Keratinocyte (primary cell): ENCODE measurements at regions not wholly inside any gene's neighbourhood (a gene's known extent, or its start where the extent isn't known, plus 50 kb on each side); places are given as distances from the start of the nearest gene placed in this dataset.

Experiments used
- DNase-seq: peaks from one replicate; pipeline ENCODE4 v3.0.0-alpha.2; 2011; ENCODE audit warnings: low read depth, missing footprints, low spot score
- FAIRE-seq: peaks from 2 replicates; lab custom pipeline; 2011; peaks lifted over from hg19 to GRCh38; lab: Jason Lieb, UNC
- H2AFZ ChIP-seq: 2 replicates; pipeline ENCODE4 v1.6.0; 2012; ENCODE audit warnings: low read length, control low read depth, inconsistent platforms; ENCODE audit not compliant: control insufficient read depth
- H3K27ac ChIP-seq: 2 replicates; pipeline ENCODE4 v1.5.1; 2011; ENCODE audit warnings: low read length; ENCODE audit not compliant: control insufficient read depth, insufficient read depth
- H3K27me3 ChIP-seq: 3 replicates; pipeline ENCODE4 v1.6.0; 2011; ENCODE audit warnings: low read length; ENCODE audit not compliant: control insufficient read depth, insufficient read depth; ENCODE audit errors: extremely low read depth
- H3K36me3 ChIP-seq, 2 experiments: 2 replicates in 1 of 2; 3 replicates in 1 of 2; pipeline ENCODE4 v1.5.1; 2011; ENCODE audit warnings: low read length in 2 of 2, mild to moderate bottlenecking in 1 of 2; ENCODE audit not compliant: control insufficient read depth in 2 of 2, insufficient read depth in 2 of 2; ENCODE audit errors: extremely low read depth in 1 of 2
- H3K4me1 ChIP-seq: 3 replicates; pipeline ENCODE4 v1.5.1; 2011; ENCODE audit warnings: low read length; ENCODE audit not compliant: control insufficient read depth, insufficient read depth; ENCODE audit errors: extremely low read depth
- H3K4me2 ChIP-seq: 3 replicates; pipeline ENCODE4 v1.6.0; 2011; ENCODE audit warnings: low read depth, low read length; ENCODE audit not compliant: control insufficient read depth, insufficient read depth; ENCODE audit errors: extremely low read depth
- H3K4me3 ChIP-seq, 3 experiments: fragments of 200-600 bp in 1 of 3; sonication (generic) in 1 of 3; 2 replicates in 2 of 3; 3 replicates in 1 of 3; pipeline ENCODE4 v1.5.1; 2011 to 2016; ENCODE audit warnings: low read length in 3 of 3, mild to moderate bottlenecking in 3 of 3, control low read depth in 2 of 3, inconsistent platforms in 1 of 3, low read depth in 1 of 3, mixed read lengths in 1 of 3, mixed run types in 1 of 3, moderate library complexity in 1 of 3; ENCODE audit not compliant: control insufficient read depth in 2 of 3, insufficient read depth in 2 of 3; ENCODE audit errors: extremely low read depth in 1 of 3
- H3K79me2 ChIP-seq: 2 replicates; pipeline ENCODE4 v1.6.0; 2012; ENCODE audit warnings: low read length; ENCODE audit not compliant: control insufficient read depth, insufficient read depth
- H3K9ac ChIP-seq: 3 replicates; pipeline ENCODE4 v1.6.0; 2011; ENCODE audit warnings: low read length; ENCODE audit not compliant: control insufficient read depth, insufficient read depth; ENCODE audit errors: extremely low read depth
- H3K9me1 ChIP-seq: 3 replicates; pipeline ENCODE4 v1.6.0; 2011; ENCODE audit warnings: low read length; ENCODE audit not compliant: control insufficient read depth, insufficient read depth; ENCODE audit errors: extremely low read depth
- H3K9me3 ChIP-seq: 2 replicates; pipeline ENCODE4 v1.5.1; 2012; ENCODE audit warnings: low read depth, low read length; ENCODE audit not compliant: control insufficient read depth
- H4K20me1 ChIP-seq: 3 replicates; pipeline ENCODE4 v1.6.0; 2011; ENCODE audit warnings: low read length; ENCODE audit not compliant: control insufficient read depth, insufficient read depth; ENCODE audit errors: extremely low read depth
- EZH2 ChIP-seq: IDR thresholded peaks from one replicate; pipeline ENCODE4 v1.6.1; 2012; ENCODE audit warnings: inconsistent platforms, mild to moderate bottlenecking, low read length, moderate library complexity
- dilution Hi-C: fragments of 300-500 bp; cut with MboI; formaldehyde crosslinking; loops from one replicate; pipeline ENCODE4 v1.7.0; 2020; ENCODE audit warnings: low sequenced_read_pairs; ENCODE audit not compliant: extremely low pct_ligation_motif_present
- TF ChIP-seq, protein P1 (sequence below), 3 experiments: IDR thresholded peaks in 1 of 3; conservative IDR thresholded peaks in 1 of 3; optimal IDR thresholded peaks in 1 of 3; 2 replicates in 2 of 3; 3 replicates in 1 of 3; pipeline versions ENCODE3 to v1.5.1; 2011; ENCODE audit warnings: low read length in 3 of 3, mild to moderate bottlenecking in 3 of 3, moderate library complexity in 2 of 3, control low read depth in 1 of 3, inconsistent platforms in 1 of 3; ENCODE audit not compliant: insufficient read depth in 2 of 3; ENCODE audit errors: extremely low read depth in 1 of 3

DNA sequence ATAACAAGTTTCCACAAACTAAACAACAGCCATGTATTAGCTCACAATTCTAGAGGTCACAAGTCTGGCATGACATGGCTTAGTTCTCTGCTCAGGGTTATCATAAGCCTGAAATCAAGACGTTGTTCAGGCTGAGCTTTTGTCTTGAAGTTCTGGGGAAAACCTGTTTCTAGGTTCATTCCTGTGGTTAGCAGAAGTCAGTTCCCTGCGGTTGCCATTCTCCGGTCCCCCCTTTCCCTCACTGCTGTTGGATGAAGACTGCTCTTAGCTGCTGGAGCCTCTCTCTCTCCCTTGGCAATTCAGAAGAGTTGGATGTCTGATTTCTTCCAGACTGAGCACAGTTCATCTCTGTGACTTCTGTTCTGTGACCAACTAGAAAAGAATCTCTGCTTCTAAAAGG is 962.6 kb downstream of the PCDH7 start:
- Histone ChIP-seq H3K4me3 (no peak overlapping the region), H2AFZ (no peak overlapping the region), H3K9me3 (no peaks in the 10 kb centered on the region), H3K27me3 (no peaks in the 10 kb centered on the region), H4K20me1 (no peaks in the 10 kb centered on the region), H3K27ac (no peak overlapping the region), H3K4me1 (no peaks in the 10 kb centered on the region), H3K9me1 (no peaks in the 10 kb centered on the region), H3K4me2 (no peak overlapping the region), H3K36me3 (no peaks in the 10 kb centered on the region), H3K79me2 (no peaks in the 10 kb centered on the region), H3K9ac (no peak overlapping the region)
- DNase-seq (no peak), FAIRE-seq (no peak)
- TF ChIP-seq EZH2, result no peak
- TF ChIP-seq, protein P1, sequence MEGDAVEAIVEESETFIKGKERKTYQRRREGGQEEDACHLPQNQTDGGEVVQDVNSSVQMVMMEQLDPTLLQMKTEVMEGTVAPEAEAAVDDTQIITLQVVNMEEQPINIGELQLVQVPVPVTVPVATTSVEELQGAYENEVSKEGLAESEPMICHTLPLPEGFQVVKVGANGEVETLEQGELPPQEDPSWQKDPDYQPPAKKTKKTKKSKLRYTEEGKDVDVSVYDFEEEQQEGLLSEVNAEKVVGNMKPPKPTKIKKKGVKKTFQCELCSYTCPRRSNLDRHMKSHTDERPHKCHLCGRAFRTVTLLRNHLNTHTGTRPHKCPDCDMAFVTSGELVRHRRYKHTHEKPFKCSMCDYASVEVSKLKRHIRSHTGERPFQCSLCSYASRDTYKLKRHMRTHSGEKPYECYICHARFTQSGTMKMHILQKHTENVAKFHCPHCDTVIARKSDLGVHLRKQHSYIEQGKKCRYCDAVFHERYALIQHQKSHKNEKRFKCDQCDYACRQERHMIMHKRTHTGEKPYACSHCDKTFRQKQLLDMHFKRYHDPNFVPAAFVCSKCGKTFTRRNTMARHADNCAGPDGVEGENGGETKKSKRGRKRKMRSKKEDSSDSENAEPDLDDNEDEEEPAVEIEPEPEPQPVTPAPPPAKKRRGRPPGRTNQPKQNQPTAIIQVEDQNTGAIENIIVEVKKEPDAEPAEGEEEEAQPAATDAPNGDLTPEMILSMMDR (optimal IDR thresholded peaks at IDR 0.05 in 1 of 3, IDR thresholded peaks at IDR 0.05 in 1 of 3, conservative IDR thresholded peaks at IDR 0.05 in 1 of 3; ENCODE audit: extremely low read depth in 1 of 3, insufficient read depth in 2 of 3, low read length in 3 of 3), result no peak
- dilution Hi-C loops, result no loop called here

DNA sequence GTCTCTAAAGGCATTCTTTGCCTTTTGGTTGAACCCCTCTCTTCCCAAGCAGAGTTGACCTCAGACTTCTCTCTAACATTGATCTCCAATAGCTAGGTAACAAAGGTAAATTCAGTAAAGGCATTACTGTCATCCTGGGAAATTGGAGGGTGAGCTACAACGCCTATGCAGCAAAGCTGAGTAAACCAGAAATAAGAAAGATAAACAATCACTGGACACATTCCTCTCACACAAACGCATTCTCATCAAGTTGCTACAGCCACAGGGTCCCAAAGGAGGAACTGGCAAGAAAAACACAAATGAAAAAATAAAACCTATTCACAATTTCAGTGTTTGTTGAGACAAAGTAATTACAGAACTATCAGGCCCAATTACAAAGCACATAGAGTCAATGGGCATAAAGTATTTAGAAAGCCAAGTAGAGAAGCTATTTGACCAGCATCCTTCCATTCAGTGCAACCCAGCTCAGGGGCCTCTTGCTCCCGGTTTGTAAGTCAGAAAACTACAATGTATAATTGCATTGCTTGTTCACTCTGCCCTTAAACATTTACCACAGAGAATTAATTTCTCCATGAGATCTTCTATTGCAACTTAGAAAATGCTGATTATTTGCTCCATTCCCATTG is 967.7 kb downstream of the PCDH7 start:
- Histone ChIP-seq H2AFZ (no peak overlapping the region), H3K4me3 (no peak overlapping the region), H3K27me3 (no peaks in the 10 kb centered on the region), H3K9me3 (no peaks in the 10 kb centered on the region), H4K20me1 (no peaks in the 10 kb centered on the region), H3K9me1 (no peaks in the 10 kb centered on the region), H3K79me2 (no peaks in the 10 kb centered on the region), H3K9ac (no peak overlapping the region), H3K27ac (no peak overlapping the region), H3K4me2 (no peak overlapping the region), H3K36me3 (no peaks in the 10 kb centered on the region), H3K4me1 (no peaks in the 10 kb centered on the region)
- no peak for DNase-seq
- TF ChIP-seq EZH2, result no peak
- TF ChIP-seq, protein P1 (optimal IDR thresholded peaks at IDR 0.05 in 1 of 3, IDR thresholded peaks at IDR 0.05 in 1 of 3, conservative IDR thresholded peaks at IDR 0.05 in 1 of 3; ENCODE audit: extremely low read depth in 1 of 3, insufficient read depth in 2 of 3, low read length in 3 of 3), result no peak
- dilution Hi-C loops, result no loop called here
- no peak for FAIRE-seq
